HL-60/S4 (cell line): ENCODE measurements at regions not wholly inside any gene's neighbourhood (a gene's known extent, or its start where the extent isn't known, plus 50 kb on each side); places are given as distances from the start of the nearest gene placed in this dataset.

Source experiments
- in situ Hi-C: fragments of 300-500 bp; cut with MboI; formaldehyde crosslinking; loops from 2 replicates; pipeline ENCODE4 v1.14.3; 2022; ENCODE audit warnings: low sequenced_read_pairs

GRCh38 chr2:18395555-18395954 lies 164.9 kb downstream of the RDH14 start:
- in situ Hi-C loops: no loop called here

GRCh38 chr2:18387441-18388206 lies 172.8 kb downstream of the RDH14 start:
- in situ Hi-C loops: no loop called here

- in situ Hi-C loops: no loop called here
Measured at GRCh38 chr2:18384242-18384641, 176.2 kb downstream of the RDH14 start.

- in situ Hi-C loops: no loop called here
Measured at GRCh38 chr2:18381386-18381785, 179.1 kb downstream of the RDH14 start.

- in situ Hi-C loops: no loop called here
Measured at GRCh38 chr2:18380321-18380720, 180.1 kb downstream of the RDH14 start.

GRCh38 chr2:18379870-18380269 lies 180.6 kb downstream of the RDH14 start:
- in situ Hi-C loops: no loop called here

GRCh38 chr2:18378020-18378653 lies 182.3 kb downstream of the RDH14 start:
- in situ Hi-C loops: no loop called here

GRCh38 chr2:18376936-18377335 lies 183.5 kb downstream of the RDH14 start:
- in situ Hi-C loops: no loop called here

- in situ Hi-C loops: no loop called here
Measured at GRCh38 chr2:18373664-18374063, 186.8 kb downstream of the RDH14 start.

- in situ Hi-C loops: no loop called here
Measured at GRCh38 chr2:18373081-18373480, 187.4 kb downstream of the RDH14 start.

- in situ Hi-C loops: no loop called here
Measured at GRCh38 chr2:18372641-18373040, 187.8 kb downstream of the RDH14 start.

GRCh38 chr2:18369760-18370159 lies 190.7 kb downstream of the RDH14 start:
- in situ Hi-C loops: no loop called here

- in situ Hi-C loops: no loop called here
Measured at GRCh38 chr2:18368008-18368407, 192.4 kb downstream of the RDH14 start.

GRCh38 chr2:18365342-18365741 lies 195.1 kb downstream of the RDH14 start:
- in situ Hi-C loops: no loop called here

- in situ Hi-C loops: no loop called here
Measured at GRCh38 chr2:18363348-18363747, 197.1 kb downstream of the RDH14 start.

GRCh38 chr2:18362696-18363095 lies 197.8 kb downstream of the RDH14 start:
- in situ Hi-C loops: no loop called here

GRCh38 chr2:18357537-18357936 lies 202.9 kb downstream of the RDH14 start:
- in situ Hi-C loops: no loop called here

GRCh38 chr2:18356676-18357075 lies 203.8 kb downstream of the RDH14 start:
- in situ Hi-C loops: no loop called here

GRCh38 chr2:18349421-18349820 lies 211.0 kb downstream of the RDH14 start:
- in situ Hi-C loops: no loop called here

GRCh38 chr2:18346874-18347273 lies 213.6 kb downstream of the RDH14 start:
- in situ Hi-C loops: no loop called here

GRCh38 chr2:18346344-18346743 lies 214.1 kb downstream of the RDH14 start:
- in situ Hi-C loops: no loop called here

GRCh38 chr2:18345848-18346247 lies 214.6 kb downstream of the RDH14 start:
- in situ Hi-C loops: no loop called here

- in situ Hi-C loops: no loop called here
Measured at GRCh38 chr2:18342901-18343300, 217.6 kb downstream of the RDH14 start.
